PFSK-1 (cell line): ENCODE measurements at regions not wholly inside any gene's neighbourhood (a gene's known extent, or its start where the extent isn't known, plus 50 kb on each side); places are given as distances from the start of the nearest gene placed in this dataset.

Experiments
- FOXP2 ChIP-seq: optimal IDR thresholded peaks from 2 replicates; pipeline ENCODE3; 2011; ENCODE audit warnings: borderline replicate concordance, control low read depth, inconsistent platforms; ENCODE audit not compliant: insufficient read depth; ENCODE audit errors: extremely low read length, extremely low read depth
- POLR2AphosphoS5 ChIP-seq: IDR thresholded peaks from 2 replicates; pipeline ENCODE4 v1.6.1; 2012; ENCODE audit warnings: low read depth, mild to moderate bottlenecking, control low read depth, low read length, moderate library complexity
- SIN3A ChIP-seq: IDR thresholded peaks from 2 replicates; pipeline ENCODE4 v1.6.1; 2012; ENCODE audit warnings: mild to moderate bottlenecking, low read length, moderate library complexity, borderline replicate concordance; ENCODE audit not compliant: insufficient read depth
- TAF1 ChIP-seq: IDR thresholded peaks from 2 replicates; pipeline ENCODE4 v1.6.1; 2012; ENCODE audit warnings: low read length, control low read depth, borderline replicate concordance; ENCODE audit not compliant: insufficient read depth
- TF ChIP-seq, protein P1 (sequence below), 2 experiments: IDR thresholded peaks; 2 replicates each; pipeline versions ENCODE4 v1.6.1 to v1.8.0; 2011 to 2012; ENCODE audit warnings: low read depth in 2 of 2, low read length in 2 of 2, control low read depth in 1 of 2, inconsistent platforms in 1 of 2, mild to moderate bottlenecking in 1 of 2, moderate library complexity in 1 of 2; ENCODE audit not compliant: insufficient read depth in 1 of 2

DNA sequence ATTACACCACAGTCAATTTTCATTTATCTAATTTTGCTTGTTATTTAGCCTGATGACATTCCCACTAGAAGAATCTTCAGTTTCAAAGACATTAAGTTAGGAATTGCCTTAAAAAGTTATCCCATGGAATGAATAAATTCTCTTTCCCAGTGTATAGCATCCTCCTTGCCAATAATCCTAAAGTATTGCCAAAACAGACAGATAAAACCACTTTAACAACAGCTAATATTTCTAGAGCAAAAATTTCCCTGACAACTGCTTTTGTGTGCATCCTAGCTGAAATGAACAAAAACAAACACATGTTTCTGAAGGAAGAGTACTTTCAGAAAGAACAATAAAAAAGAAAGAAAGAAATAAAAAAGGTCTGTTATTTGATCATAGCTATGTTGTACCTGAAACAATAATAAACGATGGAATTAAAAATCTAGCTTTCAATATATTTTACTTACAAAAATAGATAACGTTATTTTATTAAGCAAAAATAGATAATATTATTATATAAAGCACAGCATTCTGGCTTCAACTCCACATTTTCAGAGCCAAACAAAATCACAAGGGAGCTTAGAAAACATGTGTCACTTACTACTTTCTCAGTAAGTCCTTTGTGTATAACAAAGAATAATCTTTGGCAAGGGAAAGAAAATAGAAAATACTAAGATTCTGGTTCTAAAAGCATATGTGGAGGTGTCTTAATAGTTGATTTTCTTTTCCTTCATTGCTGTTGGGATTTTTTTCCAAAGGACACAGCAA lies 939.0 kb upstream of the CRIM1 start:
- TF ChIP-seq, protein P1, sequence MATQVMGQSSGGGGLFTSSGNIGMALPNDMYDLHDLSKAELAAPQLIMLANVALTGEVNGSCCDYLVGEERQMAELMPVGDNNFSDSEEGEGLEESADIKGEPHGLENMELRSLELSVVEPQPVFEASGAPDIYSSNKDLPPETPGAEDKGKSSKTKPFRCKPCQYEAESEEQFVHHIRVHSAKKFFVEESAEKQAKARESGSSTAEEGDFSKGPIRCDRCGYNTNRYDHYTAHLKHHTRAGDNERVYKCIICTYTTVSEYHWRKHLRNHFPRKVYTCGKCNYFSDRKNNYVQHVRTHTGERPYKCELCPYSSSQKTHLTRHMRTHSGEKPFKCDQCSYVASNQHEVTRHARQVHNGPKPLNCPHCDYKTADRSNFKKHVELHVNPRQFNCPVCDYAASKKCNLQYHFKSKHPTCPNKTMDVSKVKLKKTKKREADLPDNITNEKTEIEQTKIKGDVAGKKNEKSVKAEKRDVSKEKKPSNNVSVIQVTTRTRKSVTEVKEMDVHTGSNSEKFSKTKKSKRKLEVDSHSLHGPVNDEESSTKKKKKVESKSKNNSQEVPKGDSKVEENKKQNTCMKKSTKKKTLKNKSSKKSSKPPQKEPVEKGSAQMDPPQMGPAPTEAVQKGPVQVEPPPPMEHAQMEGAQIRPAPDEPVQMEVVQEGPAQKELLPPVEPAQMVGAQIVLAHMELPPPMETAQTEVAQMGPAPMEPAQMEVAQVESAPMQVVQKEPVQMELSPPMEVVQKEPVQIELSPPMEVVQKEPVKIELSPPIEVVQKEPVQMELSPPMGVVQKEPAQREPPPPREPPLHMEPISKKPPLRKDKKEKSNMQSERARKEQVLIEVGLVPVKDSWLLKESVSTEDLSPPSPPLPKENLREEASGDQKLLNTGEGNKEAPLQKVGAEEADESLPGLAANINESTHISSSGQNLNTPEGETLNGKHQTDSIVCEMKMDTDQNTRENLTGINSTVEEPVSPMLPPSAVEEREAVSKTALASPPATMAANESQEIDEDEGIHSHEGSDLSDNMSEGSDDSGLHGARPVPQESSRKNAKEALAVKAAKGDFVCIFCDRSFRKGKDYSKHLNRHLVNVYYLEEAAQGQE (IDR thresholded peaks at IDR 0.05; ENCODE audit: insufficient read depth in 1 of 2, low read depth in 2 of 2, low read length in 2 of 2) = no peak
- TF ChIP-seq FOXP2 (no peak), POLR2AphosphoS5 (no peak), SIN3A (no peak), TAF1 (no peak)

DNA sequence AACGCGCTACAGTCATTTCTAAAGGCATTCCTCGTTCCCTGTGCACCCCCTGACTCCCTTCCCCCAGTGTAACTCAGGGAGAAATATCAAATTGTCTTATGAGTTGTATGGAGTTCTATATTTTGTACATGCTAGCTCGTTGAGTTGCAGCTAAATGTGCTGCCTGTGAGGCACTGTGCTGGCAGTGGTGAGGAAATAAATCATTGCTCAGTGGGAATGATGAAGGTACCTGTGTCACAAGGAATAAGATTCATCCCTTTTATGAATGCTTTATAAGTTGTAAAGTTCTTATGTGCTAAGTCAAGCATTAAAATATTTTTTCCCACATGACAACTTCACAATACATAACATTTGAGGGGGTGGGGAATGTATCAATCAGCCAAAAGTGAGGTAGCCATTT lies 939.6 kb upstream of the CRIM1 start:
- TF ChIP-seq POLR2AphosphoS5 (no peak), SIN3A (no peak), TAF1 (no peak), FOXP2 (no peak)
- TF ChIP-seq, protein P1 (IDR thresholded peaks at IDR 0.05; ENCODE audit: insufficient read depth in 1 of 2, low read depth in 2 of 2, low read length in 2 of 2) = no peak

DNA sequence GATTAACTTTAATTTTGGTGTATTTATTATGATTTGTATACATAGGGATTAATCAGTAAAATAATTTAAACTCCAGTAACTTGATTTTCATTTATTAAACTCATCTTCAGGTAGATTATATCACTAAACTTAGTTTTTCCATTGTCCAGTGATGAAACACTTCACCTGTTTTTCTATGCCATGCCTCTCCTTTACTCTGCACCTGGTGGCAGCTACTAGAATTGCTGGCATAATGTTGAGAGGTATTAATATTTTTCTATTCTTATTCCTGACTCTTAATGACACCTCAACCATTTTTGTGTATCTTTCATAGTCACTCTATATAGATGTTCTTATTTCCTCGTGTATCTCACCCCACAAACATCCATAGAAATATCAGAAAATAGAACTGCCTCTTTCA lies 940.3 kb upstream of the CRIM1 start:
- TF ChIP-seq, protein P1 (IDR thresholded peaks at IDR 0.05; ENCODE audit: insufficient read depth in 1 of 2, low read depth in 2 of 2, low read length in 2 of 2) = no peak
- TF ChIP-seq TAF1 (no peak), POLR2AphosphoS5 (no peak), SIN3A (no peak), FOXP2 (no peak)

DNA sequence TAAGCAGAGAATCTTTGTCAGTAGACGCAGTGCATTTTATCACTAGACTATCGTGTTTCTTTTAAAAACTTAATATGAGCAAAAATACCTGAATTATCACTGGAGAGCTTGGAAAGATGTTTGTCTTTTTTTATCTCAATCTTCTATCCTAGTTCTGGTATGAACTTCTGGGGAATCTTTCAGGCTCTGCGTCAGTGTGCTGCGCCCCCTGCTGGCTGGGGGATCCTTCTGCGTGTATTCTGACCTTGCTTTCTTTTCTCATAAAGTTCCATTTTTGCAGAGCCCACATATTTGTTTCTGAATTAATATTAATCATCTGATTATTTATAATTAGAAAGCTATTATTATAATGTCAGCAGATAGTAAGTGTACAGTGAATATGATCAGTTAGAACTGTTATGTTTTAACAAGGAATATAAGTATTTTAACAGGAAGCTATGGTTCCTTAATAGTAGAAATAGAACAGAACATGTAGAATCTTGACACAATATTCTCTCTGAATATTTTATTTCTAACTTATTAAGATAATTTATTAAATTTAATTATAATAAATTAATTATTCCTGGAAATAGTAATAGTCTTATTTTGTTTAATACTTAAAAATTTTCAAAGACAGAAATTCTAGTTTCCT lies 945.0 kb upstream of the CRIM1 start:
- TF ChIP-seq, protein P1 (IDR thresholded peaks at IDR 0.05; ENCODE audit: insufficient read depth in 1 of 2, low read depth in 2 of 2, low read length in 2 of 2) = no peak
- TF ChIP-seq POLR2AphosphoS5 = no peak
- TF ChIP-seq SIN3A = no peak
- TF ChIP-seq TAF1 = no peak
- no peak for TF ChIP-seq FOXP2

DNA sequence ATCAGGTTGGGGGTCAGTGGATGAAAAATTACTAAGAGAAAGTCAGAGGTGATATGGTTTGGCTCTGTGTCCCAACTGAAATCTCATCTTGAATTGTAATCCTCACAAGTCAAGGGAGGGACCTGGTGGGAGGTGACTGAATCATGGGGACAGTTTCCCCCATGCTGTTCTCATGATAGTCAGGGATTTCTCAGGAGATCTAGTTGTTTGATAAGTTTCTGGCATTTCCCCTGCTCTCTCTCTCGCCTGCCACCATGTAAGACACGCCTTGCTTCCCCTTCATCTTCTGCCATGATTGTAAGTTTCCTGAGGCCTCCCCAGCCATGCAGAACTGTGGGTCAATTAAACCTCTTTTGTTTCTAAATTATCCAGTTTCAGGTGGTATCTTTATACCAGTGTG lies 945.8 kb upstream of the CRIM1 start:
- no peak for TF ChIP-seq SIN3A
- no peak for TF ChIP-seq TAF1
- TF ChIP-seq FOXP2 = no peak
- TF ChIP-seq, protein P1 (IDR thresholded peaks at IDR 0.05; ENCODE audit: insufficient read depth in 1 of 2, low read depth in 2 of 2, low read length in 2 of 2) = no peak
- no peak for TF ChIP-seq POLR2AphosphoS5
